ENCODE measurements at regions not wholly inside any gene's neighbourhood (a gene's known extent, or its start where the extent isn't known, plus 50 kb on each side); places are given as distances from the start of the nearest gene placed in this dataset.
"Not testable (repeated sequence)": the region's sequence is repeated elsewhere in the genome, so short reads cannot be mapped to it uniquely, and the experiment has no call there.

DNA sequence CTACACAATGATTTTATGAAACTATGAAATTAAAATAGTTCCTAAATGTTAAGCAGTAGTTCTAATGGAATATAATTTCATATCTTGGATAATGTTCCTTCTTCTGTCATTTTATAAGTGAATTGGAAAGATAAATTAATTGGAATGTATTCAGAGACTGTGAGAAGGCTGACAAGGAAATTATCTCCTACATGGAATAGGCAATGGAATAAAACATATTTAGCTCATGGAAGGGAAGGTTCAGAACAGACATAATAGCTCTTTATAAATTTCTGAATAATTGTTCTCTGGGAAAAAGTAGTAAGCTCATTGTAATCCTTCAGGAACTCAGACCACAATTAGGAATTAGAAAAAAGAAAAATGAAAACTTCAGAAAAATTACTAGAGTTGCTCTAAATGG is 1172.3 kb upstream of the SORCS1 start:
- no peak for DNase-seq (ENCODE audit: low read depth in 4 of 4, low spot score in 3 of 4)

DNA sequence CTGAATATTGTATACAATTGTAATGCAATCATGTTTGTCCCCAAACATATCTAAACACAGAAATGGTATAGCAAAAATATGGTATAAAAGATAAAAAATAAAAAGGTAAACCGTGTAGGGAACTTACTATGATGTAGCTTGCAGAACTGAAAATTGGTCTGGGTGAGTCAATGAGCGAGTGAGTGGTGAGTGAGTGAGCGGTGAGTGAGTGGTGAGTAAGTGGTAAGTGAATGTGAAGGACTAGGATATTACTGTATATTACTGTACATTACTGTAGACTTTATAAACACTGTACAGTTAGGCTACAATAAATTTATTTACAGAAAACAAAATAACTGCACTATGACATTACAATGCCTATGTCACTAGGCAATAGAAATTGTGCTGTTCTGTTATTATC is 1163.2 kb upstream of the SORCS1 start:
- DNase-seq (ENCODE audit: low read depth in 4 of 4, low spot score in 3 of 4): no peak

- DNase-seq (ENCODE audit: low read depth in 4 of 4, low spot score in 3 of 4): no peak
Measured at GRCh38 chr10:108323274-108323798, 1158.8 kb upstream of the SORCS1 start.

- DNase-seq (ENCODE audit: low read depth in 4 of 4, low spot score in 3 of 4): no peak
Measured at GRCh38 chr10:108319434-108320222, 1155.1 kb upstream of the SORCS1 start.

DNA sequence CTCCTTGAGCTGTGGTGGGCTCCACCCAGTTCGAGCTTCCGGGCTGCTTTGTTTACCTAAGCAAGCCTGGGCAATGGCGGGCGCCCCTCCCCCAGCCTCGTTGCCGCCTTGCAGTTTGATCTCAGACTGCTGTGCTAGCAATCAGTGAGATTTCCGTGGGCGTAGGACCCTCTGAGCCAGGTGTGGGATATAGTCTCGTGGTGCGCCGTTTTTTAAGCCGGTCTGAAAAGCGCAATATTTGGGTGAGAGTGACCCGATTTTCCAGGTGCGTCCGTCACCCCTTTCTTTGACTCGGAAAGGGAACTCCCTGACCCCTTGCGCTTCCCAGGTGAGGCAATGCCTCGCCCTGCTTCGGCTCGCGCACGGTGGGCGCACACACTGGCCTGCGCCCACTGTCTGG is 1151.1 kb upstream of the SORCS1 start:
- DNase-seq (ENCODE audit: low read depth in 4 of 4, low spot score in 3 of 4): not testable (repeated sequence)

GRCh38 chr10:108307925-108308312 is 1143.4 kb upstream of the SORCS1 start:
- DNase-seq (ENCODE audit: low read depth in 4 of 4, low spot score in 3 of 4): no peak

GRCh38 chr10:108307250-108307924 is 1142.9 kb upstream of the SORCS1 start:
- DNase-seq (ENCODE audit: low read depth in 4 of 4, low spot score in 3 of 4): no peak

GRCh38 chr10:108303149-108303548 is 1138.6 kb upstream of the SORCS1 start:
- DNase-seq (ENCODE audit: low read depth in 4 of 4, low spot score in 3 of 4): no peak

GRCh38 chr10:108301002-108301401 is 1136.5 kb upstream of the SORCS1 start:
- DNase-seq (ENCODE audit: low read depth in 4 of 4, low spot score in 3 of 4): no peak

DNA sequence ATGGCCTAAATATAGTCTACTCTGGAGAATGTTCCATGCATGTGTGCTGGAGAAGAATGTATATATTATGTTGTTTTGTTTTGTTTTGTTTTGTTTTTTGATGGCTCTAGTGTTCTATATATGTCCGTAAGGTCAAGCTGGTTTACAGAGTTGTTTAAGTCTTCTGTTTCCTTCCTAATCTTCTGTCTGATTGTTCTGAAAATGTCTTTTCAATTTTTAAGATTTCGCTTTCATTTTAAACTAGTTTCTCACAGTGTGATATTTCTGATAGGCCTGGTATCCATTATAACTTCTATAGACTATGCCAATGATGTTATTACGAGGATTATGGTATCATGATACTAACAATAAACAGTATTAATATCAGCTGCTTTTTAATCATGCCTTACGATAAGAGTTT is 1126.3 kb upstream of the SORCS1 start:
- DNase-seq (ENCODE audit: low read depth in 4 of 4, low spot score in 3 of 4): no peak

DNA sequence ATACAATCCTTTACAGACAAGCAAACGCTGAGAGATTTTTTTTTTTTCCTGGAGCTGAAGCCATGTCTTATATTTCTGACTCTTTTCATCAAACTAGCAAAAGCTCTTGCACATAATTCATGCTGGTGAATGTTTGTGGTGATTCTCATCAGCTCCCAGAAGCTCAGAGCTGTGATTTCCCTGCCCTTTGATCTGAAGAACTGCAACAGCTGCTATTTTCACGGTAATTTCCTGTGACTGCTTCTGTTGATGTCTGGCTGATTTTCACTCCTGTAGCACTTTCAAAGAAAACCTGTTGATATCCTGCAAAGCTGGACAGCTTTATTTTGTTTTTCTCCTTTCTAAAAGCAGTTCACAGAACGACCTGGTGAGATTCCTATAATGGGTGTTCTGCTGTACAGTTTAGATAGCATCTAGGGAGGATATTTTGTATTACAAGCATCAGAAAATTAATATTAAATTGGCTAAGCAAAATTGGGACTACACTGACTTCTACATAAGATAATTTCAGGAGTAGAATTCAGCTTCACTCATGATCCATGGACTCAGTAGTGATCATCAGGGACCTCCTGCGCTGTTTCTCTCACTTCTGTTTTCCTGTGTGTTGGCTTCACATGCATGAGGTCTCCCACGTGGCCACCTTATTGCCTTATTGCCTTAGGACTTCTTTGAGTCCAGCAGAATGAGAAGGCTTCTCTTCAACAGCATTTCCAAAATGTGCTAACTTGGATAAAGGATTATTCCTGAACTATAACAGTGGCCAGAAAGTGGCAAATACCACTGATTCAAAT is 1111.6 kb upstream of the SORCS1 start:
- no peak for DNase-seq (ENCODE audit: low read depth in 4 of 4, low spot score in 3 of 4)

- no peak for DNase-seq (ENCODE audit: low read depth in 4 of 4, low spot score in 3 of 4)
Measured at GRCh38 chr10:108260383-108260906, 1095.9 kb upstream of the SORCS1 start.

GRCh38 chr10:108254089-108254488 is 1089.6 kb upstream of the SORCS1 start:
- no peak for DNase-seq (ENCODE audit: low read depth in 4 of 4, low spot score in 3 of 4)

DNA sequence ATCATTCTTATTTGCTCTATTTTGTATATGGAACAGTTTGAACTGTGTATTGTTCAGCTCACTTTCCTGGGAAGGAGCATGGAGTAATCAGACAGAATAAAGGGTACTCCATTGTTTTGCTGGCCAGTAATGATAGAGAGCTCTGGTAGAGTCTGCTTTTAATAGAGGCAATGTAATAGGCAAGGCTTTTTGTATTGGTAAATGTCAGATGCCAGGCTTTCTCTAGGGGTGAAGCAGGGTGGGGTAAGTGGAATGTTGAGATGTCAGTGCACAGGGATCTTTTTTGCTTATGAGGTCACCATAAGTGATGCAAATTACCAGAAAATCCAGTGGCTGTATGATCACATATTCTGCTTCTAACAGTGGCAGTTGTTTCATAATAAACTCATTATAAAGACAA is 1088.3 kb upstream of the SORCS1 start:
- no peak for DNase-seq (ENCODE audit: low read depth in 4 of 4, low spot score in 3 of 4)

DNA sequence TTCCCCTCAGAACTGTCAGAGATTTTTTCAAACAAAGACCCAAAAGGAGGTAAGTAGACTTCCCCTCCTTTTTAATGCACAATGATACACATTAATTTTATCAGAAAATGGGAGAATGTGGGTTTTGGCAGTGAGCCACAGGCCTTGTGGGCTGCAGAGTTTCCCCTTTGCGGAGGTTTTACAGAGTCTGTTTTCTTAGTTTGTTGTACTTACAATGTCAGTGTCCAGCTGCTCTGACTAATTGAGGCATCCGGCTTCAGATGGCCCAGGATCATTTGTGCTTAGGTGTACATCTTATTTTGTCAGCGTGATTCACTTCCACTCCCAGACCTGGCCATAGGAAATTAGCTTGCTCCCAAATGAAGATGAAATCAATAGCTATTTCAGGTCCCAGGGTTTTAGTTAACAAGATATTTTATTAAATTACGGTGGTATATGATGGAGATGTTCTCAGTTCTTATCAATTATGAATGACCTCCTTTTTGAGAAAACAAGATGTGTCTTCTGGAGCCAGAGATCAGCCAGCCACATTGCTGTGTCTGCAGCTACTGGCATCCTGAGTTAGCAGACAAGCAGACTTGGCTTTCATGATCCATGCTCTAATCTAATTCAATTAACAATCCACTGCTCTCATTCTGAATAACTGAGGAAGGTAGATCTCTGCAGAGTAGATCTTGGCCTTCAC is 1086.6 kb upstream of the SORCS1 start:
- DNase-seq (ENCODE audit: low read depth in 4 of 4, low spot score in 3 of 4): no peak

DNA sequence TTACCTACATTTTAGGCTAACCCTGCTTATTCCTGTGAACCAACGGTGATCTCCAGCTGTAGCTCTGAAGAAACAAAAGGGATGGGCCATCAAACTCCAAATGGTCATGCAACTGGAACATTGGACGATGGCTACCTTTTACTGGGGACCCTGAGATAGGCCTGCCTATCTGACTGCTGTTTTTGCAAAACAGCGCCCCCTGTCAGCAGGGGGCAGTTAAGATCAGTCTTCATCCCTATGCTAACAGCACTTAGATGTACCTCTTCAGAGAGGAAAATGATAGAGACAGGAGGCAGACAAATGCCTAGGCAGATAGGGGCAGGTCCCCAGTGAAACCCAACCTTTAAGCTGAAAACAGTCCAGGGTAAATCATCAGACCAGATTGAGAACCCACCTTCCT is 1085.4 kb upstream of the SORCS1 start:
- DNase-seq (ENCODE audit: low read depth in 4 of 4, low spot score in 3 of 4): no peak

DNA sequence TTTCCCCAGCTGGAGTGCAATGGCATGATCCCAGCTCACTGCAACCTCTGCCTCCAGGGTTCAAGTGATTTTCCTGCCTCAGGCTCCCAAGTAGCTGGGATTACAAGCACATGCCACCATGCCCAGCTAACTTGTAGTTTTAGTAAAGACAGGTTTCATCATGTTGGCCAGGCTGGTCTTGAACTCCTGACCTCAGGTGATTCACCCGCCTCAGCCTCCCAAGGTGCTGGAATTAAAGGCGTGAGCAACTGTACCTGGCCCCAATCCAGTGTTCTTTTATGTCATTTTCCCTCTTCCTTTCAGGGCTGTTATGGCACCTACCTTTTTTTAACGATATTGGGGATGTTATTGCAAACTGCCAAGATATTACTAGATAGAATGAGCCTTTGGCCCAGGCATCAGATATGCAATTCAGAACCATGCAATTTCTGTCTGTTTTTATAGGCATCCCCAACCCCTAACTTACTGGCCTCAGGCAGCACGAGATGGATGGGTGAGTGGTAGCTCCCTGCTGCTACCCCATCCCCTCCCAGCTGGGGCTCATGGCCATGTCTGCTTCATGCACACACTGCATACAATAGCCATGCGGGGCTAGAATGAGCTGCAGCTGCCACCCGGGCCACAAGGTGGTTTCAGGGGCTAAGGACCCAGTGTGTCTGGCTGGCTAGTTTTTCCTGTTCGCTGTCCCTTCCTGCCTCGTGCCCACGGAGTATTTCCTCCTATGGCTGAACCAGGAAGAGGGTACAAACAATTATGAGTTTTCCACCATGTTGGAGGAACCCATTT is 1080.1 kb upstream of the SORCS1 start:
- DNase-seq (ENCODE audit: low read depth in 4 of 4, low spot score in 3 of 4): no peak

GRCh38 chr10:108241166-108241565 is 1076.7 kb upstream of the SORCS1 start:
- DNase-seq (ENCODE audit: low read depth in 4 of 4, low spot score in 3 of 4): no peak

DNA sequence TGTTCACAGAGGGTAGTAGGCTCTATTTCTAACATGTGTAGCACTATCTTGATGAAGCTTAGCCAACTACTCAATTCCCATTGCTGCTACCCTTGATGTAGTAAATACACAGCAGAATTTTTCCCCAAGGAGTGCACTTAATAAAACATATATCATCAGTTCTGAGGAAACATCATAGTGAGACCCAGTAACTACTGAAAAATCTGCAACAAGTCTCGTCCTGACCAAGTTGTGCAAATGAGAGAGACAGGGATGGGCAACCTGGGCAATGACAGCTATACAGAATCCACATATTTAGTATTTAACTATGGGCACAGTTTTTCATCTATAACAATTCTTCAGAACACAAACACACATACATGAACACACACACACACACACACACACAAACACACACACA is 1073.8 kb upstream of the SORCS1 start:
- DNase-seq (ENCODE audit: low read depth in 4 of 4, low spot score in 3 of 4): no peak
